NB4 (cell line): ENCODE measurements at regions not wholly inside any gene's neighbourhood (a gene's known extent, or its start where the extent isn't known, plus 50 kb on each side); places are given as distances from the start of the nearest gene placed in this dataset.

Experiments
- DNase-seq: peaks from one replicate; pipeline ENCODE4 v3.0.0; 2010; ENCODE audit warnings: low read depth
- H3K4me3 ChIP-seq: one replicate; pipeline ENCODE4 v1.5.1; 2011; ENCODE audit warnings: mild to moderate bottlenecking, low read depth, low read length, moderate library complexity
- CTCF ChIP-seq: IDR thresholded peaks from one replicate; pipeline ENCODE4 v1.5.1; 2012; ENCODE audit warnings: low read depth, low read length
- MAX ChIP-seq: IDR thresholded peaks from 2 replicates; pipeline ENCODE4 v1.6.1; 2011; ENCODE audit warnings: low read depth, low read length
- MYC ChIP-seq: IDR thresholded peaks from 2 replicates; pipeline ENCODE4 v1.6.1; 2011; ENCODE audit warnings: low read depth, low read length
- POLR2A ChIP-seq: IDR thresholded peaks from 2 replicates; pipeline ENCODE4 v1.6.1; 2011; ENCODE audit warnings: mild to moderate bottlenecking; ENCODE audit not compliant: insufficient read length; ENCODE audit errors: extremely low read depth

- H3K4me3 ChIP-seq, result no peak overlapping the region
- DNase-seq, result no peak
- no peak for TF ChIP-seq CTCF
- TF ChIP-seq MAX, result no peak
- TF ChIP-seq MYC, result no peak
- TF ChIP-seq POLR2A, result no peak
Measured at GRCh38 chr5:74015716-74016115, 389.7 kb downstream of the ARHGEF28 start.

DNA sequence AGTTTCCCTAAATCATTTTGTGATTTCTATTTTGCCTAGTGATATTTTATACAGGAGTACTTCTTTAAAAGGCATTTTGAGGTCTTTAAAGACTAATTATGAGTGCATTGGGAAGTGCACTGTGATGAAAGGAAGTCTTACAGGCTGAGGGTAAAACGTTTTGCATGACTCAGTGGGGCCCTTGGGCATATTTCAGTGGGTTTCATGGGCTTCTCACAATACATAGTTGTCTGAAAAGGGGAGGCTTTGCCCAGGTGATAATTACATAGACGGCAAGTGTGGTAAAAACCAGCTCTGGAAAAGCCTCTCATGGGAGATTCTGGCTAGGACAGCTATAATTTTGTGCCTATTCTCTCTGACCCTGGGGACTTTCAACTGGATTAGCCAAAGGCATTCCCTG, 387.2 kb downstream of the ARHGEF28 start:
- no peak for DNase-seq
- no peak overlapping the region for H3K4me3 ChIP-seq
- TF ChIP-seq CTCF (no peak), MAX (no peak), POLR2A (no peak), MYC (no peak)

DNA sequence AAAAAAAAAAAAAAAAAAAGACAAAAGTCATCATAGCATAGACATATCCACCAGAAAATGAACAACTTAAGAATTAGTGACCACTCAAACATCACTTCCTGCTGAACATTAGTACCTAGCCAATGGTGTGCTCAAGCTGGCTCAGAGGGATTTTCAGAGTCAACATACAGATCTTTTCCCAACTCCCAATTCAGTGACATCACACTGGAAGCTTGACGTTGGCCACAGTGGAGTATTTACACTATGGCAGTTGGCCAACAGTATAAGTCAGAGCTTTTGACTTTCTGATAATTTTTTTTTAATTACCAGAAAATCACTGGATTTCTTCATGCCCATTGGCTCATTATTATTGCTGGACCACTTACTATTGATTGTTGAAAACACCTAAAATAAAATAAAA, 383.5 kb downstream of the ARHGEF28 start:
- no peak for TF ChIP-seq MAX
- no peak for TF ChIP-seq POLR2A
- no peak for TF ChIP-seq CTCF
- TF ChIP-seq MYC, result no peak
- no peak overlapping the region for H3K4me3 ChIP-seq
- DNase-seq, result no peak

GRCh38 chr5:74007193-74007592, 381.2 kb downstream of the ARHGEF28 start:
- H3K4me3 ChIP-seq, result no peak overlapping the region
- TF ChIP-seq MAX (no peak), POLR2A (no peak), CTCF (no peak), MYC (no peak)
- DNase-seq, result no peak

- DNase-seq, result no peak
- no peak overlapping the region for H3K4me3 ChIP-seq
- TF ChIP-seq MYC (no peak), MAX (no peak), CTCF (no peak), POLR2A (no peak)
Measured at GRCh38 chr5:73999297-73999696, 373.3 kb downstream of the ARHGEF28 start.

DNA sequence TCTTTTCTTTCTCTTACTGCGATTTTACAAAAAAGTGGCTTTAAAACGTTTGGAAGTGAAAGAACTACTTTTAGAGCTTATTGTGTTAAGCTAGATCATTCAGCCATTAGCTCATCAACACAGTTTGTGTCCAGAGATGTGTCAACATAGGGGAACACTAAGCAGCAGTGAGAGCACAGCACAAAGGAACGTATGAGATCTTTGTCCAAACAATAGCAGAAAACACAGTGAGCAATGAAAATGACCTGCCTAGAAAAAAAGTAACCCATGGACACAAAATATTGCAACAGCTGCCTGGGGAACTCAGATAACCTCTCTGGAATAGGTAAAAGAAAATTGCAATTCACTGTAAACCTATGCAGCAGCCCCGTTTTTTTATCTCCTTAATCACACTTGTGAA, 372.5 kb downstream of the ARHGEF28 start:
- no peak for TF ChIP-seq CTCF
- no peak for TF ChIP-seq MAX
- TF ChIP-seq MYC, result no peak
- TF ChIP-seq POLR2A, result no peak
- DNase-seq, result no peak
- no peak overlapping the region for H3K4me3 ChIP-seq
